IMR-90 (cell line): ENCODE measurements at regions not wholly inside any gene's neighbourhood (a gene's known extent, or its start where the extent isn't known, plus 50 kb on each side); places are given as distances from the start of the nearest gene placed in this dataset.

ENCODE experiments used
- ATAC-seq: fragments of 200-7000 bp; cut with Tn5 transposase; 2 replicates; pipeline ENCODE4 v1.9.1; 2020; ENCODE audit warnings: low read depth, mild to moderate bottlenecking, moderate library complexity
- BruUV-seq: library from RNA; stranded (reverse); fragments of 400-500 nt; replicated peaks from 2 replicates; lab custom pipeline; 2021; lab: Mats Ljungman, UMichigan
- CTCF ChIA-PET: fragments of 300-600 bp; formaldehyde crosslinking; extraction: SDS; loops from one replicate; lab custom pipeline; 2021; ENCODE audit warnings: antibody characterized with exemption; lab: Yijun Ruan, JAX
- POLR2A ChIA-PET: fragments of 300-600 bp; sonication (Branson Sonifier 250); formaldehyde crosslinking; loops from one replicate; lab custom pipeline; 2022; ENCODE audit warnings: antibody characterized with exemption; ENCODE audit not compliant: unreplicated experiment; lab: Charles Lee
- DNase-seq: peaks from one replicate; pipeline ENCODE4 v3.0.0; 2013
- H2AFZ ChIP-seq: replicated peaks from 2 replicates; pipeline ENCODE3; 2013; ENCODE audit warnings: low read length, mild to moderate bottlenecking; ENCODE audit not compliant: poor library complexity
- H2AK5ac ChIP-seq: 2 replicates; pipeline ENCODE4 v1.6.1; 2013; ENCODE audit warnings: low read depth, low read length, inconsistent platforms
- H2AK9ac ChIP-seq: replicated peaks from 2 replicates; pipeline ENCODE3; 2013; ENCODE audit warnings: mild to moderate bottlenecking, low read depth, low read length, moderate library complexity; ENCODE audit not compliant: poor library complexity
- H2BK120ac ChIP-seq: 2 replicates; pipeline ENCODE4 v1.6.1; 2013; ENCODE audit warnings: low read depth, low read length, inconsistent platforms
- H2BK15ac ChIP-seq: 3 replicates; pipeline ENCODE4 v1.6.1; 2013; ENCODE audit warnings: low read depth, low read length, inconsistent platforms
- H2BK20ac ChIP-seq: 2 replicates; pipeline ENCODE4 v1.6.1; 2013; ENCODE audit warnings: low read depth, mild to moderate bottlenecking, inconsistent platforms, low read length, moderate library complexity
- H2BK5ac ChIP-seq: 2 replicates; pipeline ENCODE4 v1.6.1; 2013; ENCODE audit warnings: mild to moderate bottlenecking, low read depth, low read length, inconsistent platforms; ENCODE audit not compliant: poor library complexity, severe bottlenecking
- H3K14ac ChIP-seq: replicated peaks from 2 replicates; pipeline ENCODE4 v1.6.1; 2013; ENCODE audit warnings: low read depth, low read length, inconsistent platforms
- H3K18ac ChIP-seq: 2 replicates; pipeline ENCODE4 v1.6.1; 2013; ENCODE audit warnings: low read depth, low read length, control low read depth
- H3K23ac ChIP-seq: 2 replicates; pipeline ENCODE4 v1.6.1; 2013; ENCODE audit warnings: low read depth, low read length, inconsistent platforms
- H3K27ac ChIP-seq: 2 replicates; pipeline ENCODE4 v1.5.1; 2013; ENCODE audit warnings: mild to moderate bottlenecking, control low read depth, low read length; ENCODE audit not compliant: insufficient read depth
- H3K27me3 ChIP-seq: 2 replicates; pipeline ENCODE4 v1.6.1; 2013; ENCODE audit warnings: low read length; ENCODE audit not compliant: control insufficient read depth, insufficient read depth
- H3K36me3 ChIP-seq: 2 replicates; pipeline ENCODE4 v1.6.1; 2013; ENCODE audit warnings: low read length, mixed read lengths; ENCODE audit not compliant: control insufficient read depth, insufficient read depth
- H3K4ac ChIP-seq: 2 replicates; pipeline ENCODE4 v1.6.1; 2013; ENCODE audit warnings: low read depth, low read length, inconsistent platforms
- H3K4me1 ChIP-seq: 2 replicates; pipeline ENCODE4 v1.6.1; 2013; ENCODE audit warnings: low read length, mixed read lengths; ENCODE audit not compliant: control insufficient read depth, insufficient read depth
- H3K4me2 ChIP-seq: 2 replicates; pipeline ENCODE4 v1.6.1; 2013; ENCODE audit warnings: low read depth, mild to moderate bottlenecking, control low read depth, low read length, moderate library complexity
- H3K4me3 ChIP-seq: 2 replicates; pipeline ENCODE4 v1.5.1; 2013; ENCODE audit warnings: low read depth, mild to moderate bottlenecking, control low read depth, low read length, moderate library complexity; ENCODE audit not compliant: insufficient read depth
- H3K56ac ChIP-seq: 2 replicates; pipeline ENCODE4 v1.6.1; 2013; ENCODE audit warnings: low read length, inconsistent platforms; ENCODE audit not compliant: insufficient read depth; ENCODE audit errors: extremely low read depth
- H3K79me1 ChIP-seq, 2 experiments: 2 replicates each; pipeline ENCODE4 v1.6.1; 2013; ENCODE audit warnings: low read length in 2 of 2, inconsistent platforms in 1 of 2, low read depth in 1 of 2
- H3K9ac ChIP-seq: 2 replicates; pipeline ENCODE4 v1.6.1; 2013; ENCODE audit warnings: low read depth, low read length, control low read depth
- H3K9me1 ChIP-seq: 2 replicates; pipeline ENCODE4 v1.6.1; 2013; ENCODE audit warnings: low read length, inconsistent platforms; ENCODE audit not compliant: insufficient read depth
- H3K9me3 ChIP-seq: 2 replicates; pipeline ENCODE4 v1.6.1; 2013; ENCODE audit warnings: low read length; ENCODE audit not compliant: control insufficient read depth, insufficient read depth
- H4K20me1 ChIP-seq: 2 replicates; pipeline ENCODE4 v1.6.1; 2013; ENCODE audit warnings: low read length, inconsistent platforms; ENCODE audit not compliant: insufficient read depth
- H4K5ac ChIP-seq: 2 replicates; pipeline ENCODE4 v1.6.1; 2013; ENCODE audit warnings: mild to moderate bottlenecking, low read depth, low read length, control low read depth
- H4K8ac ChIP-seq, 2 experiments: 2 replicates each; pipeline ENCODE4 v1.6.1; 2013; ENCODE audit warnings: low read depth in 2 of 2, low read length in 2 of 2, control low read depth in 1 of 2, inconsistent platforms in 1 of 2
- H4K91ac ChIP-seq: 2 replicates; pipeline ENCODE4 v1.6.1; 2013; ENCODE audit warnings: low read depth, low read length, inconsistent platforms; ENCODE audit not compliant: insufficient read depth
- BHLHE40 ChIP-seq: fragments of 150-350 bp; IDR thresholded peaks from 2 replicates; pipeline ENCODE4 v1.6.1; 2016; ENCODE audit warnings: mild to moderate bottlenecking, low read depth, low read length
- CEBPB ChIP-seq: IDR thresholded peaks from 2 replicates; pipeline ENCODE4 v1.6.1; 2012; ENCODE audit warnings: low read depth, low read length, improper control_type of control experiment
- CHD1 ChIP-seq: IDR thresholded peaks from 2 replicates; pipeline ENCODE4 v1.6.1; 2012; ENCODE audit warnings: low read depth, low read length, improper control_type of control experiment
- FOS ChIP-seq: fragments of 150-350 bp; IDR thresholded peaks from 2 replicates; pipeline ENCODE4 v1.6.1; 2016; ENCODE audit warnings: low read depth, low read length
- MAFK ChIP-seq: IDR thresholded peaks from 2 replicates; pipeline ENCODE4 v1.6.1; 2012; ENCODE audit warnings: low read depth, low read length, improper control_type of control experiment
- MAZ ChIP-seq: IDR thresholded peaks from 2 replicates; pipeline ENCODE4 v1.6.1; 2012; ENCODE audit warnings: low read depth, mild to moderate bottlenecking, low read length, improper control_type of control experiment, moderate library complexity, borderline replicate concordance
- MXI1 ChIP-seq: IDR thresholded peaks from 2 replicates; pipeline ENCODE4 v1.6.1; 2012; ENCODE audit warnings: low read depth, mild to moderate bottlenecking, low read length, moderate library complexity, borderline replicate concordance
- NFE2L2 ChIP-seq: fragments of 150-350 bp; IDR thresholded peaks from 2 replicates; pipeline ENCODE4 v1.6.1; 2016; ENCODE audit warnings: low read depth, mild to moderate bottlenecking, low read length
- POLR2A ChIP-seq: IDR thresholded peaks from 2 replicates; pipeline ENCODE4 v1.6.1; 2012; ENCODE audit warnings: mild to moderate bottlenecking, low read depth, low read length
- RAD21 ChIP-seq: IDR thresholded peaks from 2 replicates; pipeline ENCODE4 v1.6.1; 2012; ENCODE audit warnings: low read length, improper control_type of control experiment
- RCOR1 ChIP-seq: IDR thresholded peaks from 2 replicates; pipeline ENCODE4 v1.6.1; 2012; ENCODE audit warnings: mild to moderate bottlenecking, low read length, improper control_type of control experiment; ENCODE audit not compliant: insufficient replicate concordance
- RFX5 ChIP-seq: IDR thresholded peaks from 2 replicates; pipeline ENCODE4 v1.8.0; 2012; ENCODE audit warnings: low read depth, mild to moderate bottlenecking, low read length, moderate library complexity
- SMC3 ChIP-seq: fragments of 150-350 bp; IDR thresholded peaks from 2 replicates; pipeline ENCODE4 v1.6.1; 2016; ENCODE audit warnings: low read depth, mild to moderate bottlenecking, antibody characterized with exemption, low read length, moderate library complexity
- WGBS, 2 experiments: methylation state at CpG; one replicate each; pipeline versions ENCODE4 v1.1.5 to v1.1.7; 2013; ENCODE audit warnings: missing lambda C conversion rate in 2 of 2; ENCODE audit not compliant: insufficient read length in 1 of 2; ENCODE audit errors: extremely low coverage in 2 of 2; 5-methylcytosine and 5-hydroxymethylcytosine counted together
- dilution Hi-C: fragments of 300-500 bp; cut with HindIII; formaldehyde crosslinking; loops from one replicate; pipeline ENCODE4 v1.14.3; 2018; ENCODE audit warnings: low sequenced_read_pairs; ENCODE audit not compliant: unreplicated experiment
- in situ Hi-C: fragments of 300-500 bp; cut with MboI; formaldehyde crosslinking; loops from 3 replicates; pipeline ENCODE4 v1.14.3; 2019; ENCODE audit warnings: low sequenced_read_pairs, inconsistent platforms, mixed read lengths
- intact Hi-C: fragments of 100-400 bp; cut with micrococcal nuclease; formaldehyde crosslinking; loops from 2 replicates; pipeline ENCODE4 v1.10.0; 2022
- TF ChIP-seq, protein P1 (sequence below): conservative IDR thresholded peaks from 2 replicates; pipeline ENCODE4 v1.5.1; 2012; ENCODE audit warnings: mild to moderate bottlenecking, low read depth, low read length, improper control_type of control experiment
- TF ChIP-seq, protein P2 (sequence below): fragments of 150-350 bp; IDR thresholded peaks from 2 replicates; pipeline ENCODE4 v1.6.1; 2016; ENCODE audit warnings: low read depth, mild to moderate bottlenecking, low read length, moderate library complexity, borderline replicate concordance
- TF ChIP-seq, protein P3 (sequence below): fragments of 150-350 bp; IDR thresholded peaks from 2 replicates; pipeline ENCODE4 v1.6.1; 2017; ENCODE audit warnings: mild to moderate bottlenecking, antibody characterized with exemption, low read length, low read depth

DNA sequence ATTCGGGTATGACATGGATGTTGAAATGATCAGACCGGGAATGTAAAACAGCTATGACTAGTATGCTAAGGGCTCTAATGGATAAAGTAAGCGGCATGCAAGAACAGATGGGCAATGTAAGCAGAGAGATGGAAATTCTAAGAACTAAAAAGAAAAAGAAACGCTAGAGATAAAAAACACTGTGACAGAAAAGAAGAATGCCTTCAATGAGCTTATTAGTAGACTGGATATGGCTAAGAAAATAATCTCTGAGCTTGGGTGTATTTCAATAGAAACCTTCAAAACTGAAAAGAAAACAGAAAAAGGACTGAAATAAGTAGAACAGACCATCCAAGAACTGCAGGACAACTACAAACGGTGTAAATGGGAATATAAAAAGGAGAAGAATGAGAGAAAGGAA lies 101.2 kb downstream of the HES1 start:
- dilution Hi-C loops: no loop called here
- Histone ChIP-seq H3K9me1 (no peaks in the 10 kb centered on the region), H3K79me1 (no peaks in the 10 kb centered on the region), H2BK20ac (no peak overlapping the region), H3K4me3 (no peak overlapping the region), H3K27me3 (peaks cover 9% of the 10 kb centered on the region), H3K9me3 (no peaks in the 10 kb centered on the region), H4K5ac (no peak overlapping the region), H2AFZ (no peak overlapping the region), H3K56ac (no peak overlapping the region), H3K27ac (no peak overlapping the region), H3K18ac (no peak overlapping the region), H3K4me2 (no peak overlapping the region), H2BK5ac (no peak overlapping the region), H3K4ac (no peak overlapping the region), H2BK15ac (no peak overlapping the region), H4K8ac (no peak overlapping the region), H2AK5ac (no peak overlapping the region), H2BK120ac (no peak overlapping the region), H3K36me3 (no peaks in the 10 kb centered on the region), H4K20me1 (no peaks in the 10 kb centered on the region), H3K23ac (no peak overlapping the region), H3K9ac (no peak overlapping the region), H3K4me1 (no peaks in the 10 kb centered on the region), H3K14ac (no peak overlapping the region), H2AK9ac (no peak overlapping the region), H4K91ac (no peak overlapping the region)
- no peak for TF ChIP-seq MAFK
- TF ChIP-seq POLR2A: no peak
- TF ChIP-seq RCOR1: no peak
- TF ChIP-seq, protein P1, sequence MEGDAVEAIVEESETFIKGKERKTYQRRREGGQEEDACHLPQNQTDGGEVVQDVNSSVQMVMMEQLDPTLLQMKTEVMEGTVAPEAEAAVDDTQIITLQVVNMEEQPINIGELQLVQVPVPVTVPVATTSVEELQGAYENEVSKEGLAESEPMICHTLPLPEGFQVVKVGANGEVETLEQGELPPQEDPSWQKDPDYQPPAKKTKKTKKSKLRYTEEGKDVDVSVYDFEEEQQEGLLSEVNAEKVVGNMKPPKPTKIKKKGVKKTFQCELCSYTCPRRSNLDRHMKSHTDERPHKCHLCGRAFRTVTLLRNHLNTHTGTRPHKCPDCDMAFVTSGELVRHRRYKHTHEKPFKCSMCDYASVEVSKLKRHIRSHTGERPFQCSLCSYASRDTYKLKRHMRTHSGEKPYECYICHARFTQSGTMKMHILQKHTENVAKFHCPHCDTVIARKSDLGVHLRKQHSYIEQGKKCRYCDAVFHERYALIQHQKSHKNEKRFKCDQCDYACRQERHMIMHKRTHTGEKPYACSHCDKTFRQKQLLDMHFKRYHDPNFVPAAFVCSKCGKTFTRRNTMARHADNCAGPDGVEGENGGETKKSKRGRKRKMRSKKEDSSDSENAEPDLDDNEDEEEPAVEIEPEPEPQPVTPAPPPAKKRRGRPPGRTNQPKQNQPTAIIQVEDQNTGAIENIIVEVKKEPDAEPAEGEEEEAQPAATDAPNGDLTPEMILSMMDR: no peak
- TF ChIP-seq MAZ: no peak
- no peak for TF ChIP-seq SMC3
- TF ChIP-seq, protein P2, sequence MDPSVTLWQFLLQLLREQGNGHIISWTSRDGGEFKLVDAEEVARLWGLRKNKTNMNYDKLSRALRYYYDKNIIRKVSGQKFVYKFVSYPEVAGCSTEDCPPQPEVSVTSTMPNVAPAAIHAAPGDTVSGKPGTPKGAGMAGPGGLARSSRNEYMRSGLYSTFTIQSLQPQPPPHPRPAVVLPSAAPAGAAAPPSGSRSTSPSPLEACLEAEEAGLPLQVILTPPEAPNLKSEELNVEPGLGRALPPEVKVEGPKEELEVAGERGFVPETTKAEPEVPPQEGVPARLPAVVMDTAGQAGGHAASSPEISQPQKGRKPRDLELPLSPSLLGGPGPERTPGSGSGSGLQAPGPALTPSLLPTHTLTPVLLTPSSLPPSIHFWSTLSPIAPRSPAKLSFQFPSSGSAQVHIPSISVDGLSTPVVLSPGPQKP: no peak
- TF ChIP-seq NFE2L2: no peak
- no peak for TF ChIP-seq MXI1
- TF ChIP-seq RAD21: no peak
- TF ChIP-seq RFX5: no peak
- TF ChIP-seq CEBPB: no peak
- no peak for TF ChIP-seq FOS
- no peak for TF ChIP-seq CHD1
- TF ChIP-seq BHLHE40: no peak
- TF ChIP-seq, protein P3, sequence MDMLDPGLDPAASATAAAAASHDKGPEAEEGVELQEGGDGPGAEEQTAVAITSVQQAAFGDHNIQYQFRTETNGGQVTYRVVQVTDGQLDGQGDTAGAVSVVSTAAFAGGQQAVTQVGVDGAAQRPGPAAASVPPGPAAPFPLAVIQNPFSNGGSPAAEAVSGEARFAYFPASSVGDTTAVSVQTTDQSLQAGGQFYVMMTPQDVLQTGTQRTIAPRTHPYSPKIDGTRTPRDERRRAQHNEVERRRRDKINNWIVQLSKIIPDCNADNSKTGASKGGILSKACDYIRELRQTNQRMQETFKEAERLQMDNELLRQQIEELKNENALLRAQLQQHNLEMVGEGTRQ: no peak
- CTCF ChIA-PET: no interaction called here
- ATAC-seq (no peak), DNase-seq (no peak)
- intact Hi-C loops: no loop called here
- POLR2A ChIA-PET: no interaction called here
- 75% methylated on average over 3 of the region's 5 CpGs; no CpG with 5 or more reads in 1 of the 2 experiments for WGBS, 2 experiments
- BruUV-seq: no TSS peak
- in situ Hi-C loops: no loop called here
